H1 (cell line): ENCODE measurements at regions not wholly inside any gene's neighbourhood (a gene's known extent, or its start where the extent isn't known, plus 50 kb on each side); places are given as distances from the start of the nearest gene placed in this dataset.

Experiments
- EZH2 ChIP-seq: fragments of 200-600 bp; sonication (generic); IDR thresholded peaks from 2 replicates; pipeline ENCODE4 v1.7.1; 2012; ENCODE audit warnings: low read depth, mild to moderate bottlenecking, moderate library complexity, low read length, inconsistent platforms; ENCODE audit not compliant: severe bottlenecking
- SIRT6 ChIP-seq: IDR thresholded peaks from one replicate; pipeline ENCODE4 v1.7.1; 2012; ENCODE audit warnings: low read length, inconsistent platforms
- TEAD4 ChIP-seq: IDR thresholded peaks from 2 replicates; pipeline ENCODE4 v1.6.1; 2012; ENCODE audit warnings: low read depth, low read length, inconsistent platforms, mixed read lengths
- TF ChIP-seq, protein P1 (sequence below): IDR thresholded peaks from 2 replicates; pipeline ENCODE4 v1.6.1; 2011; ENCODE audit warnings: low read depth, mild to moderate bottlenecking, low read length; ENCODE audit not compliant: insufficient read depth
- TF ChIP-seq, protein P2 (sequence below): IDR thresholded peaks from 2 replicates; pipeline ENCODE4 v1.6.1; 2012; ENCODE audit warnings: inconsistent platforms

DNA sequence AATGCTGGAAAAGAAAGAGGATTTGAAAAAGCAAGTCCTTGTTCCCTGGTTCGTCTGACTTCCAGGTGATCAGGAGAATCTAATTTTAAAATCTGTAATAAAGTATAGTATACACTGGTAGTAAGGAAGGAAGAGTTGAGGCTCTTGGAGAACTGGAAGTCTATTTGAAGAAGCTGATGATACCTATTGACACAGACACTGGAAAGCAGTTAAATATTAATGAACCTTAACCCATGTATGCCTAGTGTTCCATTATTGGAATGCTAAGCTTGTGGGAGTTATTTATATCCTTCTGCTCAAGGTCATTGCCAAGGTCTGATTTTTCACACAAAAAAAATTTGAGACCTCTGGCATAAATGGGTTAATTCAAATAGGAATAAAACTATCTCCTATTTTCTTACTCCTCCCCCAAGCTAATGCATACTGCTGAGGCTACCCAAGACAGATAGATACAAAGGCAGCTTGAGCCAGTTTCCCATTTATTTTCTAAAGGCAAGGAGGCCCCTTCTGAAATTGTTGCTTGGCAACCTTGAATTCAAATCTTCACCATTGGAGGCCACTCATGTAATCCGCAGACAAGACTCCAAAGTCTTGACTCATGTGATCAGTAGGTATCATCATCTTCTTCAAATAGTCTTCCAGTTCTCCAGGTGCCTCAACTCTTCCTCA, 110.2 kb downstream of the FZD1 start (continued):
- TF ChIP-seq, protein P1, sequence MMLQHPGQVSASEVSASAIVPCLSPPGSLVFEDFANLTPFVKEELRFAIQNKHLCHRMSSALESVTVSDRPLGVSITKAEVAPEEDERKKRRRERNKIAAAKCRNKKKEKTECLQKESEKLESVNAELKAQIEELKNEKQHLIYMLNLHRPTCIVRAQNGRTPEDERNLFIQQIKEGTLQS = no peak
- TF ChIP-seq SIRT6 = no peak
- TF ChIP-seq TEAD4 = no peak
- TF ChIP-seq EZH2 = no peak
- TF ChIP-seq, protein P2, sequence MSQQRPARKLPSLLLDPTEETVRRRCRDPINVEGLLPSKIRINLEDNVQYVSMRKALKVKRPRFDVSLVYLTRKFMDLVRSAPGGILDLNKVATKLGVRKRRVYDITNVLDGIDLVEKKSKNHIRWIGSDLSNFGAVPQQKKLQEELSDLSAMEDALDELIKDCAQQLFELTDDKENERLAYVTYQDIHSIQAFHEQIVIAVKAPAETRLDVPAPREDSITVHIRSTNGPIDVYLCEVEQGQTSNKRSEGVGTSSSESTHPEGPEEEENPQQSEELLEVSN = no peak
